Fibroblast of skin of left quadriceps (primary cell): ENCODE measurements at regions not wholly inside any gene's neighbourhood (a gene's known extent, or its start where the extent isn't known, plus 50 kb on each side); places are given as distances from the start of the nearest gene placed in this dataset.

Source experiments
- DNase-seq, 2 experiments: peaks; one replicate each; pipeline ENCODE4 v3.0.0-alpha.2; 2013; ENCODE audit warnings: low read depth in 2 of 2

DNA sequence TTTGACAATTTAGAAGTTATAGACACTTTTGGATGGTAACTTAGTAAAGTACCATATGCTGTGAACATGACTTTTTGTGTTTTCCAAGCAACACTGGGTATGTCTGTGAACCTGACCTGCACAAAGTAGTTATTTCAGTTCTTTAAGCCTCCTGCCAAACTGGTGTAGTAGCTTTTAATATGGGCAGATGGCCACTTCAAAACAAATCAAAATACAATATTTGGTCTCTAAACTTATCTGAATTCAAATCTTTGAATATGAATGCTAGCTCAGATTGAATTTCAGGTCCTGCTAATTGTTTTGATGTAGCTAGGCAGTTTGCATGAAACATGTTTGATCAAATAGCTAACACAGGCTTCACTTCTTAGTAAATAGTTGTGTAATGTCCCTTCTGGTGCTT is 1176.7 kb upstream of the CDH9 start:
- no peak for DNase-seq

DNA sequence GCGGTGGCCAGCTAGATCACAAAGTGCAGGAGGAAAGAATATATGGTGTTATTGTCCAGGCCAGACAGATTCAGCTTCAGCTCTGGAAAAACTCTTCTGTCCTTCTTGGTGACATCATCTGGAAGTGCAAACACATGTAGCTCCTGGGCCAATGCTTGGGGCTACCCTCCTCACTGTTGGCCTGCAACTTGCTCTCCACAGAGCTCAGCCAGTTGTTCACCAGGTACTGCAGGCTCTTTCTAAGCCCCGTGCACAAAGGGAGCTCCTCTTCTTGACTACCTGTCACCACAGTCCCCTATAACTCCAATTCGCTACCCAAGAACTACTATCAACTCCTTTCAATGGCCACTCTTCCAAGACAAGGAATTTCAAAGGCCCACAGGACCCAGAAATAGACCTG is 1175.9 kb upstream of the CDH9 start:
- no peak for DNase-seq

DNA sequence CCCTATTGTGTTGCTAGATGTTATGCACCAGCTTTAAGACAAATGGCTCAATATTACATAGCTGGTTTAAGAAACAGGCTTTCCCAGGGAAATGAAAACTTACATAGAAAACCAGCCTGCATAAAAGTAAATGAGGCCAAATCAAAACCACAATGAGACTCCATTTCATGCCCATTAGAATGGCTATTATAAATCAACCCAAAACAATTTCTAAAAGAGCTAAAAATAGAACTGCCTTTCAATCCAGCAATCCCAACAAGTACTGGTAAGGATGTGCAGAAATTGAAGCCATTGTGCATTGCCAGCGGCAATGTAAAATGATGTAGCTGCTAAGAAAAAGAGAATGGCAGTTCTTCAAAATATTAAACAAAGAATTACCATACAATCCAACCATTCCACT is 1170.0 kb upstream of the CDH9 start:
- DNase-seq = no peak

DNA sequence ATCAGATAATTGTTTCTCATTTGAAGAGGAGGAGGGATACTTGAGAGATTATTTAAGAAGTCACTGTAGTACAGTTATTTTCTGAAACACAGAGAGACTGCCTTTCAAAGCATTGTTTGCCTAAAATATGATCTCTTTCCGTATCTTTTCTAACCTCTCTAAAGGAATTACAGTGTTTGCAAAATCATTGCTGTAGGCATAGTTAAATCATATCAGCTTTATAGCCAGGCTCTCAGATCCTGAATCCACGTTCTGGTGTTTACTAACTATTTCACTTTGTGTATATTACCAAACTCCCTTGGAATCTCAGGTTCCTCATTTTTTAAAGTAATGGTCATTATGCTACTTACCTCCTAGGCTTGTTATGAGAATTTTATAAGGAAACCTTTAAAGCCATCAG is 1151.6 kb upstream of the CDH9 start:
- no peak for DNase-seq

DNA sequence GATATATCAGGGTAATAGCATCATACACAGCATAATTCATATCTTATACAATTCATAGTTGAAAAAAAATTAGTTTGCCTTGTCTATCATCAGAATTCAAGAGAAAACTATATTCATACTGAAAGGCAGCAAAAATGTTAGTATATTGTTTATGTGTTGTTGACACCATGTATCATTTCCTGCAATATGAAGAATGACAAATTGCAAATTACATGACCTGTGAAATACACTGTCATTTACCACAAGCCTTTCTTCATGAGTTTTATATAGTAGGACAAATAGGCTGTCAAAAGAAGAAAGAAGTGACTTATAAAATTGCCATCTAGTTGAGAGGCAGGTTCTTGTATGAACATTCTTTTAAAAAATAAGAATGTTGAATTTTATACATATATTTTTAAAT is 1136.3 kb upstream of the CDH9 start:
- DNase-seq = no peak

DNA sequence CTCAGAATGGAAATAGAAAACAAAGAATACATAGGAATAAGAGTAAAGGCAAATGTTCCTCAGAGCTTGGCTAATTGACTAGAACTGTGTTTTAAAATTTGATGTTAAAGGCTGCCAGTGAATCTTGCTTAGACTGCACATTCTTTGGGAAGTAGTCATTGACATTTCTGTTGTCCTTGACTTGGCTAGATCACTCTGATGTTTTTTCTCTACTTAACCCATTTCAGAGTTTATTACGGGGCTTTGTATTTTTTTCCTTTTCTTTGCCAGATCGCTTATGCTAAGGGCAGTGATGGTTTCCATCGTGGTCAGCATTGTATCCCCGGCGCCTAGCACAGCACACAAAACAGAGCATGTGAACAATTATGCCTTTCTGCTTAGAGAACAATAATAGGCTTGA is 1126.7 kb upstream of the CDH9 start:
- DNase-seq = peak; percentile 24 to 35

DNA sequence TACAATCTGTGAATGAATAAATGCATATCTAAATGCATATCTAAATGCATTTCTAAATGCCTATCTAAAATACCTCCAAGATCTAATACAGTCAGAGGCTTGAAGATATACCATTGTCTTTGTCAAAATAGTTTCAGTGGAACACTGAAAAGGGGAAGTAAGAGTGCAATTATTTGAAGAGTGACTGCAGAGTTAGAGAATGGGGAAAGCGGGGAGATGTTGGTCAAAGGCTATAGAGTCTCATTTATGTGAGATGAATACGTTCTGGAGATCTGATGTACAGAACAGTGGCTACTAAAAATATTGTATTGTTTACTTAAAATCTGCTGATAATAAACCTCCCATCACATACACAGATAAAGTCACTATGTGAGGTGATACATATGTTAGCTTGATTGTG is 1126.2 kb upstream of the CDH9 start:
- no peak for DNase-seq

DNA sequence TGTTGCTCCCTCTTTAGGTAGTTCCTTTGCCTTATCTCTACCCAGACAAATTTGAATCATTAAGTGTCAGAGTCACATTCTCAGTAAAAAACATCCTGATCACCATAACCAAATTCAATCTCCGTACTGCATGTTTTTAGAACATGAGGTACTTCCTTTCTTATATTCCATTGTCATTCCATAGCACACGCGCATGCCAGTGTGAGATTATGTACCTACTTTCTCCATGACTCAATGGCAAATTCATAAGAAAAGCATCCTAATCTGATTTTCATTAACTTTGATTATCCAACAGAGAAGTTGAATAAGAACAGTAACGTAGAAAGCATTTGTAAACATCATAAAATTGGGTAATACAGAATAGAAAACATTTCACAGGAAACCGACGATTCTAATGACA is 1118.6 kb upstream of the CDH9 start:
- peak; percentile 51 to 58 for DNase-seq

DNA sequence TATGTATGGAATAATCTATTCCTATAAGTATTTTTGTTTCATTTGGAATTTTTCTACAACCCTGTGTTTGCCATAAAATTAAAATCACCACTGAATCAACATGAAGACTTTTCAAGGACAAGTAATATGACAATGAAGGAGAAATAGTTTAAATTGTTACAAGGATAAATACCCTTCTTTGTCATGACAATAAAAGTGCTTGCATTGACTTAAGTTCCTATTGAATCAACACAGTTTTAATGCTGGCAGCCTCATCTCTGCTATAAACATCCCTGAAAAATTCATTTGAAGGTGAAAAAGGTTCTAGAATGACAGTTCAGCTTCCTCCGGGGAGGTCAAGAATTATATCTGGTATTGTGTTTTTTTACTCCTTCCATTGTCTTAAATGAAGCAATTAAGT is 1105.1 kb upstream of the CDH9 start:
- DNase-seq = no peak

DNA sequence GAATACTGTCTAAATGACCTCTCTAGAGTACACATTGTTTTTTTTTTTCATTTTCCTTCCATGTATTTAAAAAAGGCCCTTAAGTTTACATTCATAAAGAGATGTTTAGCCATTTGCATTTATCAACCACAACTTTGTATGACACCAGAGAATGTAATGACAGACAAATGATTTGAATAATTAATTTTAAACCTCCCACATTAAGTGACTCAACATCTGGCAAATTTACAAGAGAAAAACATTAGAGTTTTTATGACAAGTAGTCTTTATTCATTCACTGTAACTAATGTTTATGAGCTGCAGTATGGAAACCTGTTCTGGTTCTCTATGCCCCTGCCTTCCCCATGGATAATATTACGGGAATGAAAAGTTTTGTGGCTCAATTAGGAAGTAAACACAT is 1093.8 kb upstream of the CDH9 start:
- DNase-seq = peak; percentile 53 to 56

DNA sequence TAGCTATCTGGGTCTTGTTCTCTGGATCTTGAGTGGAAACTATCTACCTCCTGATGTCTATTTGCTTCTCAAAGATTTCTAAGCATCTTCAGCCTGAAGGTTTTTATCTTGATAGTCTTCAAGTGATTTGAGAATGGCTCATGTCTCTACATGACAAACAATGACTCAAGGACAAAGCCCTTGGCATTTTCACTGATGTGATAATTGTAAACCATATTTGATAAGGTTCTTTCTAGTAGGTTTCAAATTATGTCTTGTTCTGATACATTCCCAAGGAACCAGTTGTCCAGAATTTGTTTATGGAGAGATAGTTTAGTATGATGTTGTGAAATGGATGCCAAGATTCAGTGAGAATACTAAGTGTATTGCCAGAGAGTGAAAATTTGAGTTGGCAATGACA is 1079.3 kb upstream of the CDH9 start:
- DNase-seq = no peak

DNA sequence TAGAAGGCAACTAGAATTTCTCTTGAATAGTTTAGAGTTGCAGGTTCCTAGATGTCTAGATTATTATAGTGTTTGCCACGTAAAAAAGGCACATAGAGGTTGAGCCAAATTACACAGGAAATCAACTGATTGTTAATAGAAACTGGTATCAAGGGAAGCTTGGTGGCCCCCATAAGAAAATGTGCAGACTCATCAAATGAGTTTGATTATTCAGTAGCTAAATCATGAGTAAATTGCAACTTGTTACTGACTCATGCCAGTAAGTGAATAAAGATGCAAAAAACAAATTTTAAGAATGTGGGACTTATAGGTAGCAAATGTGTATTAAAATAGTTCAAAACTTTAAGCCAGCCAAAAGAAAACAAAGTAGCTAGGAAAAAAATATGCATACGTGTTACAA is 1078.9 kb upstream of the CDH9 start:
- DNase-seq = no peak

DNA sequence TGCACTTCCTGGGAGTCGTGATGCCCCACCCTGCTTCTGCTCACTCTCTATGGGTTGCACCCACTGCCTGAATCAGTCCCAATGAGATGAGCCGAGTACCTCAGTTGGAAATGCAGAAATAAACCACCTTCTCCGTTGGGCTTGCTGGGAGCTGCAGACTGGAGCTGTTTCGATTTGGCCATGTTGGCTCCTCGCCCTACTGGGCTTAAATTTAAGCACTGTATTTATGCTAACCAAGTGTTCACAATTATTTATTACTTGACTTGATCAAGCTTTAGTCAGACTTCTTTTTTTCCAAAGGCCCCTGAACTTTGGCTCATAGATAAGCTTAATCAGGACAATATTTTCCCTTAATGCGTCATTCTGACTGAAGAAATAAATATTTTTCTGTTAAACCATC is 1072.4 kb upstream of the CDH9 start:
- no peak for DNase-seq

DNA sequence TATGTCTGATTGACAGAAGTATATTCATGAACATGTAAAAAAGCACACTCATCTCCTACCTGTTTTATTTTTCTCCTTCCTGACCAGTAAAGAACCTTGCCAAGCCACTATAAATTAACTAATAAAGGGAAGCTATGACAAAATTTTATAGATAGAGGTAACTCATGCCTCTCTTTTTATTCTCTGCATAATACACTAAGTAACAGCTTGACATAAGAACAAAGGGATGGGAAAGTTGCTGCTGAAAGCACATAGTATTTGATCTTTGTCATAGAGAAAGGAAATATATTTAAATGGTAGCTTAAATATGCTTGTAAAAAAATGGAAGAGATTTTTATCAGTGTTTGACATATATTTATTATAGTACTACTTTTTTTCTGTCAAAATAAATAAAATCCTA is 1065.7 kb upstream of the CDH9 start:
- DNase-seq = no peak

DNA sequence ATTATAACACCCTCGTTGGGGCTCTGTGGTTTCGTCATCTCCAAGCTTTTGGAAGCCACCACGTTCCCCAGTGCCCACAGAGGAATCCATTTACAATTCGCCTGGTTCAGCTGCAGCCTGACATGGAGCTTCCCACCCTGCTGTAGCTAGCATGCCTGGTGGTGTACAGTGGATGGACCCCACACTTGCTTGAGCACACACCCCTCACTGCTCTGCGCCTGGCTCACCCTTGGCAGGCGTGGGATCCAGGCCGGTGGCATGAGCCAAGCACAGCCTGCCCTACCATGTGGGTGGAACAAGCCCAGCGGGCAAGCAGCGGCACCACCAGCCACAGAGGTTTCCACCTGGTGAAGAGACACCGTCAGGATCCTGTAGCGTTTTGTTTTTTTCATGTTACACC is 1045.7 kb upstream of the CDH9 start:
- DNase-seq = no peak

DNA sequence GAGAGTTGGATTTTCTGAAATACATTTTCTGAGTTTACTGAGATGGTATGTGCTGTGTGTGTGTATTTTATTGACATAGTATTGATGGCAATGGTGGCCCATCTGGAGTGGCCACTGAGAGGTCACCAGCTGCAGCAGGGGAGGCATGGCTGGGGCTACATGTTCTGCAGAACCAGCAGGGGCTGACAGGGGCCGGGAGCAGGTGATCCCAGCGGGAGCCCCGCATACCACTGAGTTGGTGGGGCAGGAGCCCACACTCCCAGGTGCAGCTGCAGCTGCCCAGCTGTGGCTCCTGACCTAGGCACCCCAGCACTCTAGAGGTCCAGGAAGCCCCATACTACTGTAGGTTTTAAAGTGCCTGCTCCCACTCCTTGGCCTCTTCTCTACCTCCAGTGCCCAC is 1044.2 kb upstream of the CDH9 start:
- no peak for DNase-seq

DNA sequence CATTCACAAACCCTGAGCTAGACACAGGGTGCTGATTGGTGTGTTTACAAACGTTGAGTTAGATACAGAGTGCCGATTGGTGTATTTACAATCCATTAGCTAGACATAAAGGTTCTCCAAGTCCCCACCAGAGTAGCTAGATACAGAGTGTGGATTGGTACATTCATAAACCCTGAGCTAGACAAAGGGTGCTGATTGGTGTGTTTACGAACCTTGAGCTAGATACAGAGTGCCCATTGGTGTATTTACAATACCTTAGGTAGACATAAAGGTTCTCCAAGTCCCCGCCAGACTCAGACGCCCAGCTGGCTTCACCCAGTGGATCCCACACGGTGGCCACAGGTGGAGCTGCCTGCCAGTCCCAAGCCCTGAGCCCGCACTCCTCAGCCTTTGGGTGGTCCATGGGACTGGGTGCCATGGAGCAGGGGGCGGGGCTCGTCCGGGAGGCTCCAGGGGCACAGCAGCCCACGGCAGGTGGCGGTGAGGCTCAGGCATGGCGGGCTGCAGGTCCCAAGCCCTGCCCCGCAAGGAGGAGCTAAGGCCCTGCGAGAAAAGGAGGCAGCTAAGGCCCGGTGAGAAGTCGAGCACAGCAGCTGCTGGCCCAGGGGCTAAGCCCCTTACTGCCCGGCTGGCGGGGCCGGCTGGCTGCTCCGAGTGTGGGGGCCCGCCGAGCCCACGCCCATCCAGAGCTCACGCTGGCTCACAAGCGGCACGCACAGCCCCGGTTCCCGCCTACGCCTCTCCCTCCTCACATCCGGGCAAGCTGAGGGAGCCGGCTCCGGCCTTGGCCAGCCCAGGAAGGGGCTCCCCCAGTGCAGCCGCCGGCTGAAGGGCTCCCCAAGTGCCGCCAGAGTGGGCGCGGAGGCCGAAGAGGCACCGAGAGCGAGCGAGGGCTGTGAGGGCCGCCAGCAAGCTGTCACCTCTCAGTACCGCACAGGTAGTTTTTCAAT is 1039.2 kb upstream of the CDH9 start:
- no peak for DNase-seq

DNA sequence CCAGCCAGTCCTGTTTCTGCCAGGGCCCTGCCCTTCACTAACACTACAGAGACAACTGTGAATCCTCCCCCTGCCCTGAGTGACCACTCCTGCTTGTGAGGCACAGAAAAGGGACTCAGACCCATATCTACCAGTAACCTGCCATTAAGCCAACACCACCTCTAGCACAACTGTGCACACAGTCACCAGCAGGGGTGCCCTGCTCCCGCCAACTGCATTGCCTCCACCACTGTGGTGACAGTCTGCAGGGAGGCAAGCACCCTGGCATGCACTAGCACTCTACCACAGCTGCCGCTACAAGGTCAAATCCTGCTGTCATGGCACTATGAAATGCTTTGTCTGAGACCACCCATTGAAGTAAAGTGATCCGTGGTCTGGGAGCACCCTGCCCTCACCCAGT is 1028.5 kb upstream of the CDH9 start:
- no peak for DNase-seq

DNA sequence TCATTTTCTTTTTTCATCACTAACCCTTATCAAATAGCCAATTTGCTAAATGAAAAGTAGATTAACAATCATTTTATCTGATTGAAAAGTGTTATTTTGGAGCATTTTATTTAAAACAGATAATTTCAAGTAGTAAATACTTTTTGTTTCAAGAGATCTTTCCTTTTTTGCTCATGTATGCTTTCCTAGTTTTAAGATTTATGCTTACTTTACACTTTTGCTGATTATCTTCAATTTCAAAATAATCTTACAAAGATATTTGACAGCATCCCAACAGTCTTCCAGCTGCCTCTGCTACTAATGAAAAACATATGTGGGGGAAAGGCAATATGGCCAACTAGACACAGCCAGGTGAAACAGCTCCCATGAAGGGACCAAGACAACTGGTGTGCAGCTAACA is 1027.3 kb upstream of the CDH9 start:
- no peak for DNase-seq

DNA sequence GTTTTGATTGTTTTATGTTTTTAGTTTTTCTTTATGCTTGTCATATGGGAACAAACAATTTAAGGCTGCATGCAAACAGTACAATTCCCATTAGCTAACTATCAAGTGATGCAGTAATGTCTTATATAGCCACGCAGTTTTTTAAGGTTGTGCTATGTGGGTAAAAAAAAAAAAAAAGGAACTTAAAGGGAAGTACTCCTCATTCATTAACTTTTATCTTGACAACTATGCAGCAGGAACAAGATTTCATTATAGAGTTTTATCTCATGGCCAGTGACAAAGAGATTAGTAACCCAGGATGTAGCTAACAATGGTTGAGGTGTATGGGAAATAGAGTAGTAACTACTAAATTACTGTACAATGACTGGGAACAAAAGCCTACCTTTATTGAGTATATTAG is 1008.2 kb upstream of the CDH9 start:
- DNase-seq = no peak

DNA sequence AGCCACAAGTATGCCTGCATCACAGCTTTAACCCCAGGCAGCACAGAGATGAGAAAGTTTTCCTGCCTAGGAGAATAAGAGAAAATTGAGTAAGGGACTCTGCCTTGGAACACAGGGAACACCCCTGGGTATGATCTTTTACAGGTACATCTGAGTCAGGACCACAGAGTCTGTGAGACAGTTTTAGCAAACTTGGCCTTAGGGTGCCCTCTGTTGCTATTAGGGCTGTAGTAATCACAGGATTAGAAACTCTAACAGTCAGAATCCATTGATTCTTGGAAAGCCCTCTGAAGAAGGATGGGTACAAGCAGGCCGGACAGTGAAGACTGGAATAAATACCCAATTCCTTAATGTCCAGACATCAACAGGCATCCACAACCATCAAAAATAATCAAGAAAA is 989.5 kb upstream of the CDH9 start:
- no peak for DNase-seq

DNA sequence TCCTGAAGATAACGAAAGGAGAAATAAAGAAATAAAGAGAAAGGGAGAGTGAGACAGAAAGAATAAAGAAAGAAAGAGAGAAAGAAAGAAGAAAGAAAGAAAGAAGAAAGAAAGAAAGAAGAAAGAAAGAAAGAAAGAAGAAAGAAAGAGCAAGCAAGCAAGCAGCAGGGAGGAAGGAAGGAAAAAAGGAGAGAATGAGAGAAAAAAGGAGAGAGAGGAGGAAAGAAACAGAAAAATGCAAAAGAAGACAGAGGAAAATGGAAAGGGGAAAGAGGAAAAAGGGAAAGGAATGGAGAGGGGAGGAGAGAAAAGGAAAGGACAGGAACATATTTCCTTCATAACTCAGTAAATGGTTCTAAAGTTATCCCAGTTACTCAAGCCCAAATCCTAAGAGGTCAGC is 978.8 kb upstream of the CDH9 start:
- DNase-seq = no peak

DNA sequence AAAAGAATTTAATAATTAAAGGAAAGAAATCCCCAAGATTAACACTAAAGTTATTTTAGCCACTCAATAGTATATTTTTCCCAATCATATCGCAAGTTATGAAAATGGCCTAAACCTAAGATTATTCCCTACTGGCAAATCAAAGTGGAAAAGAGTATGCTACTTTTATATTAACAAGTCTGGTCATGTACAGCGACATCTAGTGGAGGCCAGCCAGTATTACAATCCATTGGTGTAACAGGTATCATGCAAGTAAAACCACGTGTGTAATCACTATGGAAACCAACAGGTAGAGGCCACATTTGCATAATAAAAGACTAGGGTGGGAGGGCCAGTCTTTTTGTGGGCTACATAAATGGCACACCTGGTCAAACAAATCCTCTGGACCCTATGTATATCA is 976.4 kb upstream of the CDH9 start:
- no peak for DNase-seq

DNA sequence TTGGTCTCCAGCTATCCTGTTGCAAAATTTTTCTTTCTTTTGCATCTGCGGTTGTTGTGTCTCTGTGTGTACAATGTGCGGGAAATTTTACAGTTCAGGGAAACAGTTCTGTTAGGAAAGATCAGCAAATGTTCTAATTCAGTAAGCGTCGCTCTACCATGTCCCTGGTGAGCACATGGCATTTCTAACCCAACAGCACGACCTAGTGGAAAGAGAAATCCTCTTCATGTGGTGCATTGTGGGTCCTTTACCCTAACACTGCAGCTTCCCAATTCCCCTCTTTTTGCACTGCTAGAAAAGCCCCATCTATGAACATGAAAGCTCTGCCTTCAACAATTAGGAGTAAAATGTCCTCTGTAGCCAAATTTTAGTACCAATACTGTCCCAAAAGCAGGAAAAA is 974.2 kb upstream of the CDH9 start:
- no peak for DNase-seq
